ENCODE measurements at regions not wholly inside any gene's neighbourhood (a gene's known extent, or its start where the extent isn't known, plus 50 kb on each side); places are given as distances from the start of the nearest gene placed in this dataset. TPM values are rescaled to one million over a fixed set of nuclear protein-coding genes. Genes with fewer than 3 reads are reported as not detected.

GRCh38 chr3:90261481-90262433 is 1154.3 kb downstream of the EPHA3 start:
- intact Hi-C loops (cut with micrococcal nuclease) (no loop called here), dilution Hi-C loops (cut with MboI; ENCODE audit: extremely low pct_ligation_motif_present, low sequenced_read_pairs) (no loop called here)
- no peaks in the 10 kb centered on the region for H3K9me1 ChIP-seq (replicated peaks; ENCODE audit: control insufficient read depth, extremely low read depth, insufficient read depth, low read length)
- no peak for TF ChIP-seq POLR2A (IDR thresholded peaks at IDR 0.05; ENCODE audit: low read depth, low read length)
- no TSS peak for BruUV-seq (replicated peaks)
- H3K9ac ChIP-seq (replicated peaks; ENCODE audit: extremely low read depth, insufficient read depth, low read length): no peak overlapping the region
- H2AFZ ChIP-seq (ENCODE audit: low read depth, low read length): no peak overlapping the region
- FAIRE-seq (no peak), DNase-seq (ENCODE audit: low read depth, low spot score) (no peak)
- H3K27me3 ChIP-seq (ENCODE audit: control insufficient read depth in 2 of 2, insufficient read depth in 2 of 2, low read length in 2 of 2): no peaks in the 10 kb centered on the region
- ChIA-PET CTCF (no interaction called here), POLR2A (no interaction called here)
- H3K4me2 ChIP-seq (ENCODE audit: insufficient read depth, low read length): no peak overlapping the region
- H3K36me3 ChIP-seq (ENCODE audit: control insufficient read depth in 2 of 2, extremely low read depth in 1 of 2, insufficient read depth in 2 of 2, low read length in 2 of 2): no peaks in the 10 kb centered on the region
- no peak overlapping the region for H3K27ac ChIP-seq (ENCODE audit: insufficient read depth, low read depth, low read length)
- H4K20me1 ChIP-seq (replicated peaks; ENCODE audit: control insufficient read depth, extremely low read depth, insufficient read depth, low read length): no peaks in the 10 kb centered on the region
- peaks cover 5% of the 10 kb centered on the region for H3K9me3 ChIP-seq (replicated peaks; ENCODE audit: control insufficient read depth, insufficient read depth, low read length)
- no peaks in the 10 kb centered on the region for H3K4me1 ChIP-seq (ENCODE audit: control insufficient read depth, extremely low read depth, insufficient read depth, low read length)
- H3K79me2 ChIP-seq (ENCODE audit: control insufficient read depth, insufficient read depth, low read length): no peaks in the 10 kb centered on the region
- H3K4me3 ChIP-seq (replicated peaks in 1 of 3; ENCODE audit: insufficient read depth in 1 of 3, low read depth in 1 of 3, low read length in 3 of 3): no peak overlapping the region

Small RNA genes lying in the stretch of these regions (small RNA-seq; reads per million reads assigned to genes)
- gene HSPE1P19 (ENCODE audit: insufficient read depth, insufficient read length, low read depth, low replicate concordance) (not detected), gene RF00012 (ENCODE audit: insufficient read depth, insufficient read length, low read depth, low replicate concordance) (not detected), gene RNU6-712P (ENCODE audit: insufficient read depth, insufficient read length, low read depth, low replicate concordance) (not detected)

Data from endothelial cell of umbilical vein (primary cell).